HepG2 (cell line): ENCODE measurements at regions not wholly inside any gene's neighbourhood (a gene's known extent, or its start where the extent isn't known, plus 50 kb on each side); places are given as distances from the start of the nearest gene placed in this dataset.

ENCODE experiments used
- ATAC-seq: fragments of 200-7000 bp; cut with Tn5 transposase; 3 replicates; pipeline ENCODE4 v1.9.1; 2020; ENCODE audit warnings: mild to moderate bottlenecking, moderate library complexity
- BruUV-seq: library from RNA; stranded (reverse); fragments of 400-500 nt; replicated peaks from 2 replicates; lab custom pipeline; 2021; lab: Mats Ljungman, UMichigan
- CTCF ChIA-PET: fragments of 300-600 bp; formaldehyde crosslinking; extraction: SDS; loops from one replicate; lab custom pipeline; 2021; ENCODE audit warnings: low total read pairs, inconsistent platforms, low intra/inter-chr PET ratio; lab: Yijun Ruan, JAX
- POLR2A ChIA-PET: fragments of 350-600 bp; sonication (Branson Sonifier 250); formaldehyde crosslinking; loops from one replicate; lab custom pipeline; 2020; ENCODE audit warnings: antibody characterized with exemption, inconsistent platforms; lab: Yijun Ruan, JAX
- DNase-seq: peaks from one replicate; pipeline ENCODE4 v3.0.0-alpha.2; 2015; ENCODE audit warnings: low spot score
- FAIRE-seq: peaks from 3 replicates; lab custom pipeline; 2011; peaks lifted over from hg19 to GRCh38; lab: Jason Lieb, UNC
- H2AFZ ChIP-seq: one replicate; pipeline ENCODE4 v1.6.1; 2011; ENCODE audit warnings: low read length, inconsistent platforms
- H3K27ac ChIP-seq: fragments of 300-600 bp; 3 replicates; pipeline ENCODE4 v1.8.0; 2011; ENCODE audit warnings: mixed run types, mild to moderate bottlenecking, mixed read lengths, low read length, inconsistent platforms; ENCODE audit not compliant: insufficient read depth; ENCODE audit errors: extremely low read length
- H3K27me3 ChIP-seq, 2 experiments: fragments of 200-600 bp in 1 of 2; 2 replicates in 1 of 2; 3 replicates in 1 of 2; pipeline versions ENCODE4 v1.6.0 to v1.8.0; 2011; ENCODE audit warnings: low read length in 2 of 2, mild to moderate bottlenecking in 2 of 2, moderate library complexity in 2 of 2, inconsistent platforms in 1 of 2; ENCODE audit not compliant: insufficient read depth in 2 of 2, control insufficient read depth in 1 of 2
- H3K36me3 ChIP-seq, 2 experiments: fragments of 200-600 bp in 1 of 2; replicated peaks in 1 of 2; 2 replicates in 1 of 2; 3 replicates in 1 of 2; pipeline versions ENCODE4 v1.5.1 to v1.8.0; 2011; ENCODE audit warnings: low read length in 2 of 2, inconsistent platforms in 1 of 2; ENCODE audit not compliant: insufficient read depth in 2 of 2, control insufficient read depth in 1 of 2
- H3K4me1 ChIP-seq: 2 replicates; pipeline ENCODE4 v1.5.1; 2012; ENCODE audit warnings: low read length, inconsistent platforms; ENCODE audit not compliant: insufficient read depth
- H3K4me2 ChIP-seq: 2 replicates; pipeline ENCODE4 v1.6.0; 2011; ENCODE audit warnings: low read depth, low read length, inconsistent platforms
- H3K4me3 ChIP-seq, 3 experiments: fragments of 200-600 bp in 1 of 3; sonication (generic), shearing (Covaris generic) in 1 of 3; replicated peaks in 1 of 3; 2 replicates each; pipeline ENCODE4 v1.5.1; 2011 to 2016; ENCODE audit warnings: low read length in 3 of 3, inconsistent platforms in 2 of 3, low read depth in 2 of 3, mild to moderate bottlenecking in 2 of 3, control low read depth in 1 of 3, mixed read lengths in 1 of 3; ENCODE audit not compliant: insufficient read depth in 1 of 3
- H3K79me2 ChIP-seq: one replicate; pipeline ENCODE4 v1.6.1; 2011; ENCODE audit warnings: low read length, inconsistent platforms; ENCODE audit not compliant: insufficient read depth
- H3K9ac ChIP-seq: 2 replicates; pipeline ENCODE4 v1.6.0; 2011; ENCODE audit warnings: mild to moderate bottlenecking, low read depth, low read length, inconsistent platforms; ENCODE audit not compliant: insufficient read depth
- H3K9me3 ChIP-seq: 2 replicates; pipeline ENCODE4 v1.5.1; 2012; ENCODE audit warnings: mild to moderate bottlenecking, low read length
- H4K20me1 ChIP-seq: 2 replicates; pipeline ENCODE4 v1.6.0; 2011; ENCODE audit warnings: inconsistent platforms, mild to moderate bottlenecking, low read length, moderate library complexity; ENCODE audit not compliant: insufficient read depth
- ATF7 ChIP-seq, 2 experiments: fragments of 450-650 bp in 1 of 2; sonication (generic) in 1 of 2; formaldehyde crosslinking in 1 of 2; IDR thresholded peaks; 2 replicates each; pipeline versions ENCODE4 v1.4.0 to v1.6.1; 2016 to 2020; ENCODE audit warnings: antibody characterized with exemption in 1 of 2, mild to moderate bottlenecking in 1 of 2, missing genetic modification reagents in 1 of 2
- RBFOX2 ChIP-seq: fragments of 200-400 bp; formaldehyde crosslinking; IDR thresholded peaks from 2 replicates; pipeline ENCODE4 v1.6.1; 2017; ENCODE audit warnings: low read depth, mild to moderate bottlenecking, low read length
- RXRB ChIP-seq: IDR thresholded peaks from 2 replicates; pipeline ENCODE4 v1.6.1; 2016; ENCODE audit warnings: borderline replicate concordance, missing genetic modification reagents, missing compliant biosample characterization
- UBTF ChIP-seq: sonication (generic); formaldehyde crosslinking; IDR thresholded peaks from 2 replicates; pipeline ENCODE4 v1.4.0; 2020; ENCODE audit warnings: mild to moderate bottlenecking, missing genetic modification reagents
- ZBTB14 ChIP-seq: sonication (generic); formaldehyde crosslinking; IDR thresholded peaks from 2 replicates; pipeline ENCODE4 v1.4.0; 2020; ENCODE audit warnings: missing genetic modification reagents
- ZNF17 ChIP-seq: sonication (generic); formaldehyde crosslinking; IDR thresholded peaks from 2 replicates; pipeline ENCODE4 v1.5.0; 2020; ENCODE audit warnings: mild to moderate bottlenecking, missing genetic modification reagents
- ZNF652 ChIP-seq: IDR thresholded peaks from 2 replicates; pipeline ENCODE4 v1.6.1; 2016; ENCODE audit warnings: low read depth, borderline replicate concordance
- WGBS: methylation state at CpG from one replicate; pipeline ENCODE4 v1.1.6; 2017; ENCODE audit warnings: low lambda C conversion rate; 5-methylcytosine and 5-hydroxymethylcytosine counted together
- in situ Hi-C: cut with HindIII; loops from 2 replicates; pipeline ENCODE4 v1.10.0; 2017; ENCODE audit warnings: low pct_unique_long_range_greater_than_20kb; ENCODE audit not compliant: extremely low pct_ligation_motif_present
- intact Hi-C: fragments of 100-400 bp; cut with micrococcal nuclease; formaldehyde crosslinking; loops from one replicate; pipeline ENCODE4 v1.10.0; 2022; ENCODE audit not compliant: unreplicated experiment
- TF ChIP-seq, protein P1 (sequence below): sonication (generic); formaldehyde crosslinking; IDR thresholded peaks from 2 replicates; pipeline ENCODE4 v1.5.0; 2020; ENCODE audit warnings: mild to moderate bottlenecking, missing genetic modification reagents

DNA sequence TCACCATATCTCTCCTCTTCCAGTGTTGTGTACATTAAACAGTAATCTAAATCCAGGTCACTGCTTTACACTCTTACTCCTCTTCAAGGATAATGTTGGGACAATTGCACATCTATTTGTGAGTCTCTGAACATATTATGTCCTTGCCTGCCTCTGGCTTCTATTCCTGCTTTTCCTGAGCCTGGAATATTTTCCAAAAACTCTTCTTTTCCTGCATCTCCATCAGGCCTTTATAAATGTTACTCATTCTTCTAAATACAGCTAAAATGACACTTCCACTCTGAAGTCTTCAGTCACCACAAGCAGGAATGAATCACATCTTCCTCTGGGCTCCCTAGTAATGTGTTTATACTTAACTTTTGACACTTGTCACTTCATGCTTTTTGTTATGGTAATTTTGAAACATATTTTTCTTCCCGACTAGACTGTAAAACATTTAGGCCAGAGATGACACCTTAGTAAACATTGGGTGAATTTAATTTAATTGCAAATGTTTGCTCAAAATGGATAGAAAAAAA is 396.0 kb downstream of the LRRIQ3 start (continued):
- TF ChIP-seq, protein P1, sequence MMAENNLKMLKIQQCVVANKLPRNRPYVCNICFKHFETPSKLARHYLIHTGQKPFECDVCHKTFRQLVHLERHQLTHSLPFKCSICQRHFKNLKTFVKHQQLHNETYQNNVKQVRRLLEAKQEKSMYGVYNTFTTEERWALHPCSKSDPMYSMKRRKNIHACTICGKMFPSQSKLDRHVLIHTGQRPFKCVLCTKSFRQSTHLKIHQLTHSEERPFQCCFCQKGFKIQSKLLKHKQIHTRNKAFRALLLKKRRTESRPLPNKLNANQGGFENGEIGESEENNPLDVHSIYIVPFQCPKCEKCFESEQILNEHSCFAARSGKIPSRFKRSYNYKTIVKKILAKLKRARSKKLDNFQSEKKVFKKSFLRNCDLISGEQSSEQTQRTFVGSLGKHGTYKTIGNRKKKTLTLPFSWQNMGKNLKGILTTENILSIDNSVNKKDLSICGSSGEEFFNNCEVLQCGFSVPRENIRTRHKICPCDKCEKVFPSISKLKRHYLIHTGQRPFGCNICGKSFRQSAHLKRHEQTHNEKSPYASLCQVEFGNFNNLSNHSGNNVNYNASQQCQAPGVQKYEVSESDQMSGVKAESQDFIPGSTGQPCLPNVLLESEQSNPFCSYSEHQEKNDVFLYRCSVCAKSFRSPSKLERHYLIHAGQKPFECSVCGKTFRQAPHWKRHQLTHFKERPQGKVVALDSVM: no peak
- TF ChIP-seq, all 625 proteins: peak for 0

- H3K79me2 ChIP-seq: no peaks in the 10 kb centered on the region
- DNase-seq: no peak
- no TSS peak for BruUV-seq
- intact Hi-C loops (no loop called here), in situ Hi-C loops (no loop called here)
- H3K9ac ChIP-seq: no peak overlapping the region
- no peaks in the 10 kb centered on the region for H3K27me3 ChIP-seq
- TF ChIP-seq ATF7 (IDR thresholded peaks at IDR 0.05) (no peak), ATF7 (CRISPR knock-in tag; IDR thresholded peaks at IDR 0.05) (no peak), RBFOX2 (no peak), ZNF652 (CRISPR knock-in tag) (no peak), RXRB (CRISPR knock-in tag) (no peak), ZBTB14 (CRISPR knock-in tag) (no peak), ZNF17 (CRISPR knock-in tag) (no peak), UBTF (CRISPR knock-in tag) (no peak)
- TF ChIP-seq, all 625 proteins: peak for 0
- no peak for FAIRE-seq
- Histone ChIP-seq H3K27ac (no peak overlapping the region), H3K4me2 (no peak overlapping the region), H3K36me3 (no peaks in the 10 kb centered on the region), H3K4me3 (no peak overlapping the region), H4K20me1 (no peaks in the 10 kb centered on the region), H3K4me1 (no peaks in the 10 kb centered on the region), H2AFZ (no peak overlapping the region), H3K9me3 (peaks cover 37% of the 10 kb centered on the region)
- ChIA-PET POLR2A (no interaction called here), CTCF (no interaction called here)
- WGBS: 0% methylated on average over 2 of the region's 2 CpGs
- ATAC-seq: no peak
Observed at GRCh38 chr1:73800376-73800775, 397.6 kb downstream of the LRRIQ3 start.
